ENCODE measurements at regions not wholly inside any gene's neighbourhood (a gene's known extent, or its start where the extent isn't known, plus 50 kb on each side); places are given as distances from the start of the nearest gene placed in this dataset.
"Not testable (repeated sequence)": the region's sequence is repeated elsewhere in the genome, so short reads cannot be mapped to it uniquely, and the experiment has no call there.

GRCh38 chr1:193877920-193878319 lies 691.5 kb upstream of the B3GALT2 start:
- H3K9me3 ChIP-seq (ENCODE audit: control insufficient read depth, insufficient read depth, low read length); H3K36me3 ChIP-seq (ENCODE audit: insufficient read depth, low read length); H3K9ac ChIP-seq (ENCODE audit: low read depth, low read length); H3K4me1 ChIP-seq (ENCODE audit: insufficient read depth, low read length): not testable (repeated sequence)

GRCh38 chr1:193868425-193868824 lies 682.0 kb upstream of the B3GALT2 start:
- Histone ChIP-seq H3K9me3 (ENCODE audit: control insufficient read depth, insufficient read depth, low read length) (no peaks in the 10 kb centered on the region), H3K9ac (ENCODE audit: low read depth, low read length) (no peak overlapping the region), H3K36me3 (ENCODE audit: insufficient read depth, low read length) (no peaks in the 10 kb centered on the region), H3K4me1 (ENCODE audit: insufficient read depth, low read length) (no peaks in the 10 kb centered on the region)

GRCh38 chr1:193856261-193856660 lies 669.8 kb upstream of the B3GALT2 start:
- Histone ChIP-seq H3K9me3 (ENCODE audit: control insufficient read depth, insufficient read depth, low read length) (no peaks in the 10 kb centered on the region), H3K9ac (ENCODE audit: low read depth, low read length) (no peak overlapping the region), H3K36me3 (ENCODE audit: insufficient read depth, low read length) (no peaks in the 10 kb centered on the region), H3K4me1 (ENCODE audit: insufficient read depth, low read length) (no peaks in the 10 kb centered on the region)

- Histone ChIP-seq H3K36me3 (ENCODE audit: insufficient read depth, low read length) (no peaks in the 10 kb centered on the region), H3K9me3 (ENCODE audit: control insufficient read depth, insufficient read depth, low read length) (no peaks in the 10 kb centered on the region), H3K9ac (ENCODE audit: low read depth, low read length) (no peak overlapping the region), H3K4me1 (ENCODE audit: insufficient read depth, low read length) (no peaks in the 10 kb centered on the region)
Measured at GRCh38 chr1:193850745-193851144, 664.3 kb upstream of the B3GALT2 start.

GRCh38 chr1:193846876-193847604 lies 660.6 kb upstream of the B3GALT2 start:
- H3K36me3 ChIP-seq (ENCODE audit: insufficient read depth, low read length): no peaks in the 10 kb centered on the region
- no peaks in the 10 kb centered on the region for H3K4me1 ChIP-seq (ENCODE audit: insufficient read depth, low read length)
- H3K9ac ChIP-seq (ENCODE audit: low read depth, low read length): no peak overlapping the region
- no peaks in the 10 kb centered on the region for H3K9me3 ChIP-seq (ENCODE audit: control insufficient read depth, insufficient read depth, low read length)

GRCh38 chr1:193846411-193846810 lies 660.0 kb upstream of the B3GALT2 start:
- H3K36me3 ChIP-seq (ENCODE audit: insufficient read depth, low read length): no peaks in the 10 kb centered on the region
- no peak overlapping the region for H3K9ac ChIP-seq (ENCODE audit: low read depth, low read length)
- H3K9me3 ChIP-seq (ENCODE audit: control insufficient read depth, insufficient read depth, low read length): no peaks in the 10 kb centered on the region
- no peaks in the 10 kb centered on the region for H3K4me1 ChIP-seq (ENCODE audit: insufficient read depth, low read length)

- H3K36me3 ChIP-seq (ENCODE audit: insufficient read depth, low read length): no peaks in the 10 kb centered on the region
- no peaks in the 10 kb centered on the region for H3K4me1 ChIP-seq (ENCODE audit: insufficient read depth, low read length)
- no peaks in the 10 kb centered on the region for H3K9me3 ChIP-seq (ENCODE audit: control insufficient read depth, insufficient read depth, low read length)
- no peak overlapping the region for H3K9ac ChIP-seq (ENCODE audit: low read depth, low read length)
Measured at GRCh38 chr1:193841857-193842256, 655.4 kb upstream of the B3GALT2 start.

GRCh38 chr1:193831465-193831864 lies 645.1 kb upstream of the B3GALT2 start:
- peaks cover 4% of the 10 kb centered on the region; the same call in 1 of the 2 replicates for H3K9me3 ChIP-seq (ENCODE audit: control insufficient read depth, insufficient read depth, low read length)
- H3K36me3 ChIP-seq (ENCODE audit: insufficient read depth, low read length): no peaks in the 10 kb centered on the region
- H3K9ac ChIP-seq (ENCODE audit: low read depth, low read length): no peak overlapping the region
- H3K4me1 ChIP-seq (ENCODE audit: insufficient read depth, low read length): no peaks in the 10 kb centered on the region

GRCh38 chr1:193827516-193827915 lies 641.1 kb upstream of the B3GALT2 start:
- H3K9me3 ChIP-seq (ENCODE audit: control insufficient read depth, insufficient read depth, low read length): peaks cover 4% of the 10 kb centered on the region; the same call in 1 of the 2 replicates
- no peaks in the 10 kb centered on the region for H3K4me1 ChIP-seq (ENCODE audit: insufficient read depth, low read length)
- no peak overlapping the region for H3K9ac ChIP-seq (ENCODE audit: low read depth, low read length)
- H3K36me3 ChIP-seq (ENCODE audit: insufficient read depth, low read length): no peaks in the 10 kb centered on the region

GRCh38 chr1:193819376-193819775 lies 633.0 kb upstream of the B3GALT2 start:
- Histone ChIP-seq H3K4me1 (ENCODE audit: insufficient read depth, low read length) (no peaks in the 10 kb centered on the region), H3K9ac (ENCODE audit: low read depth, low read length) (no peak overlapping the region), H3K9me3 (ENCODE audit: control insufficient read depth, insufficient read depth, low read length) (no peaks in the 10 kb centered on the region), H3K36me3 (ENCODE audit: insufficient read depth, low read length) (no peaks in the 10 kb centered on the region)

- no peaks in the 10 kb centered on the region for H3K9me3 ChIP-seq (ENCODE audit: control insufficient read depth, insufficient read depth, low read length)
- H3K9ac ChIP-seq (ENCODE audit: low read depth, low read length): no peak overlapping the region
- H3K36me3 ChIP-seq (ENCODE audit: insufficient read depth, low read length): no peaks in the 10 kb centered on the region
- no peaks in the 10 kb centered on the region for H3K4me1 ChIP-seq (ENCODE audit: insufficient read depth, low read length)
Measured at GRCh38 chr1:193807208-193807607, 620.8 kb upstream of the B3GALT2 start.

- no peaks in the 10 kb centered on the region for H3K4me1 ChIP-seq (ENCODE audit: insufficient read depth, low read length)
- no peaks in the 10 kb centered on the region for H3K9me3 ChIP-seq (ENCODE audit: control insufficient read depth, insufficient read depth, low read length)
- H3K9ac ChIP-seq (ENCODE audit: low read depth, low read length): no peak overlapping the region
- H3K36me3 ChIP-seq (ENCODE audit: insufficient read depth, low read length): no peaks in the 10 kb centered on the region
Measured at GRCh38 chr1:193806079-193807048, 620.0 kb upstream of the B3GALT2 start.

- H3K4me1 ChIP-seq (ENCODE audit: insufficient read depth, low read length): no peaks in the 10 kb centered on the region
- H3K9ac ChIP-seq (ENCODE audit: low read depth, low read length): no peak overlapping the region
- no peaks in the 10 kb centered on the region for H3K36me3 ChIP-seq (ENCODE audit: insufficient read depth, low read length)
- no peaks in the 10 kb centered on the region for H3K9me3 ChIP-seq (ENCODE audit: control insufficient read depth, insufficient read depth, low read length)
Measured at GRCh38 chr1:193799948-193800690, 613.7 kb upstream of the B3GALT2 start.

- H3K9me3 ChIP-seq (ENCODE audit: control insufficient read depth, insufficient read depth, low read length): no peaks in the 10 kb centered on the region
- H3K4me1 ChIP-seq (ENCODE audit: insufficient read depth, low read length): no peaks in the 10 kb centered on the region
- no peak overlapping the region for H3K9ac ChIP-seq (ENCODE audit: low read depth, low read length)
- H3K36me3 ChIP-seq (ENCODE audit: insufficient read depth, low read length): no peaks in the 10 kb centered on the region
Measured at GRCh38 chr1:193799371-193799770, 613.0 kb upstream of the B3GALT2 start.
